NB4 (cell line): ENCODE measurements at regions not wholly inside any gene's neighbourhood (a gene's known extent, or its start where the extent isn't known, plus 50 kb on each side); places are given as distances from the start of the nearest gene placed in this dataset.

Source experiments
- CTCF ChIP-seq: IDR thresholded peaks from one replicate; pipeline ENCODE4 v1.5.1; 2012; ENCODE audit warnings: low read depth, low read length
- MAX ChIP-seq: IDR thresholded peaks from 2 replicates; pipeline ENCODE4 v1.6.1; 2011; ENCODE audit warnings: low read depth, low read length
- POLR2A ChIP-seq: IDR thresholded peaks from 2 replicates; pipeline ENCODE4 v1.6.1; 2011; ENCODE audit warnings: mild to moderate bottlenecking; ENCODE audit not compliant: insufficient read length; ENCODE audit errors: extremely low read depth

- TF ChIP-seq POLR2A (no peak), CTCF (no peak), MAX (no peak)
Measured at GRCh38 chr7:131100357-131101054, 227.2 kb upstream of the MKLN1 start.
